Heart right ventricle (tissue), 16 donors: ENCODE measurements at regions not wholly inside any gene's neighbourhood (a gene's known extent, or its start where the extent isn't known, plus 50 kb on each side); places are given as distances from the start of the nearest gene placed in this dataset.

ENCODE experiments used
- ATAC-seq, 8 donors: fragments of 200-7000 bp; cut with Tn5 transposase; one replicate each; pipeline ENCODE4 v1.9.1; 2020; ENCODE audit warnings: mild to moderate bottlenecking in 8 of 8, moderate library complexity in 8 of 8, moderate number of reproducible peaks in 1 of 8
- DNase-seq, 2 donors: peaks; one replicate each; pipeline ENCODE4 v3.0.0-alpha.2; 2020
- H3K27ac ChIP-seq, 10 donors: fragments of 200-600 bp; sonication (generic) in 2 of 10; one replicate each; pipeline versions ENCODE4 v1.5.0 to v1.8.0; 2020 to 2022; ENCODE audit warnings: mild to moderate bottlenecking in 3 of 10
- H3K27me3 ChIP-seq, 7 donors: fragments of 200-600 bp; one replicate each; pipeline ENCODE4 v1.8.0; 2021 to 2022; ENCODE audit warnings: mild to moderate bottlenecking in 2 of 7
- H3K36me3 ChIP-seq, 9 donors: fragments of 200-600 bp; sonication (generic) in 1 of 9; one replicate each; pipeline versions ENCODE4 v1.5.0 to v1.8.0; 2020 to 2022; ENCODE audit warnings: mild to moderate bottlenecking in 2 of 9
- H3K4me1 ChIP-seq, 9 donors: fragments of 200-600 bp; sonication (generic) in 1 of 9; one replicate each; pipeline versions ENCODE4 v1.5.0 to v1.8.0; 2020 to 2022; ENCODE audit warnings: mild to moderate bottlenecking in 4 of 9
- H3K4me3 ChIP-seq, 10 donors: fragments of 200-600 bp; sonication (generic) in 2 of 10; one replicate each; pipeline versions ENCODE4 v1.5.0 to v1.8.0; 2020 to 2022; ENCODE audit warnings: mild to moderate bottlenecking in 7 of 10, moderate library complexity in 2 of 10
- H3K9me3 ChIP-seq, 11 donors: fragments of 200-600 bp in 10 of 11; sonication (generic) in 2 of 11; one replicate each; pipeline versions ENCODE4 v1.5.0 to v1.8.0; 2013 to 2022; ENCODE audit warnings: mild to moderate bottlenecking in 2 of 11, control low read depth in 1 of 11, moderate library complexity in 1 of 11
- CTCF ChIP-seq, 9 donors: fragments of 200-600 bp; sonication (generic) in 2 of 9; IDR thresholded peaks; one replicate each; pipeline versions ENCODE4 v1.5.0 to v1.8.0; 2021 to 2022; ENCODE audit warnings: antibody characterized with exemption in 9 of 9, mild to moderate bottlenecking in 5 of 9, moderate library complexity in 1 of 9
- WGBS, 2 donors: extraction: QIAGEN DNeasy Blood & Tissue Kit; methylation state at CpG; one replicate each; pipeline ENCODE4 v1.1.7; 2013; ENCODE audit warnings: inconsistent platforms in 1 of 2; 5-methylcytosine and 5-hydroxymethylcytosine counted together
- intact Hi-C, 10 donors: fragments of 100-400 bp; cut with DNase I; formaldehyde crosslinking; loops; one replicate each; pipeline versions ENCODE4 v1.11.1 to v1.14.2; 2022
- donor health status: Arrhythmogenic right ventricular cardiomyopathy.
- donor health status: ischemic (EF 13 %, LVEDD 7.1; RV severe dilation, severe dysfunction).
- donor health status: healthy with polysubstance abuse.
- donor health status: DM: no; HTN: yes; CAD: no.
- donor health status: DM: no; HTN: no; CAD: no.
- donor health status: ischemic (EF 25% LVEDD 6.9; RV normal size, moderate dysfunction).
- donor health status: ischemic (EF 25% LVEDD 5.7; RV mildly dilated, moderate dysfunction).
- donor health status: healthy.
- donor health status: DM: yes; HTN: yes; CAD: no.
- donor health status: Ischemic cardiomyopathy.
- donor health status: ischemic (EF 35%, LVEDD 5.7; RV mildly dilated, moderate dysfunction).
- donor health status: nonischemic (EF 11% LVEDD 7.7; RV severe dilation, severe dysfunction).
- donor health status: DM: yes; HTN: yes; CAD: no.
- donor health status: PGD.
- donor health status: ischemic (EF 29% LVEDD 5.4; RV normal size, mild dysfunction).
- donor health status: nonischemic (EF 23%, LVEDD 6.1; RV moderate dilation, normal function).

- ATAC-seq (no peak), DNase-seq (no peak)
- no peaks in the 10 kb centered on the region for H3K9me3 ChIP-seq
- no peak overlapping the region for H3K4me3 ChIP-seq
- no peaks in the 10 kb centered on the region for H3K36me3 ChIP-seq
- H3K27me3 ChIP-seq = no peaks in the 10 kb centered on the region
- no peak overlapping the region for H3K27ac ChIP-seq
- no peak for TF ChIP-seq CTCF (IDR thresholded peaks at IDR 0.05)
- WGBS, 2 donors = 96 to 98% methylated on average over 1 of the region's 1 CpG
- H3K4me1 ChIP-seq = no peaks in the 10 kb centered on the region
- intact Hi-C loops = no loop called here
Measured at GRCh38 chr12:77553976-77554619, 276.6 kb upstream of the NAV3 start.

DNA sequence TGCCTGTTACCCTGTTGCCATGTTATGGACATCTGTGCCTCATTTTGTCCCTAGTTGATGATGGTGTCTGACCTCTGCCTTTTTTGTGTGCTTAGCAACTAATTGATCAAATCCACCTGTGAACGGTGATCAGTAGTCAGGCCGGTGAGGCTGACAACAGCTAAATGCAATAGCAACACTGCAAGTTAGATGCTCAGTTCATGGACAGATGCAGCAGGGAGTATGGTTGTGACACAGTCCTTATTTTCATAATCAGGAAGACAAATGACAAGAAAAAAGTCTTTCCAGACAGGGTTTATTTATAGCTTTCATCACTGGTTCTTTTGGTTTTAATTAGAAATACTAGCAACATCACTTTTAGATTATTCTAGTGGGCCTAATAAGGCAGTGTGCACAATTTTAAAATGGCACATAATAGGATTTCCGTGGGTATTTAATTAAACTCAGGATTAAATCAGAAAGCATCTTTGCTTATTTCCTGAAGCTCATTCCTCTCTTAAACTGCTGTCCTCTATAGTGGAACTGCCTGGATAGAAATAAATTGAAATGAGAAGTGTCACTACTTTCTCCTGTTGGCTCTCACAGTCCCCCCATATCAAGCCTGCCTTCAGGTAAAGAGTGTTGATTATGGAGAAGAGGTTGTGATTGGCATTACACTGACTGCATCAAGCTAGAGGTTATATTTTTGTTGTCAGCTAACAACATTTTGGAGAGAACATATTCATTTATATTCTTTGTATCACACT, 281.1 kb upstream of the NAV3 start:
- DNase-seq (no peak), ATAC-seq (no peak)
- WGBS, 2 donors = 85 to 91% methylated on average over 3 of the region's 3 CpGs
- no peaks in the 10 kb centered on the region for H3K4me1 ChIP-seq
- no peak overlapping the region for H3K4me3 ChIP-seq
- no peak for TF ChIP-seq CTCF (IDR thresholded peaks at IDR 0.05)
- H3K36me3 ChIP-seq = no peaks in the 10 kb centered on the region
- H3K9me3 ChIP-seq = peaks cover 0 to 3% (median 0%) of the 10 kb centered on the region in 11 donors
- no peak overlapping the region for H3K27ac ChIP-seq
- H3K27me3 ChIP-seq = no peaks in the 10 kb centered on the region
- intact Hi-C loops = no loop called here

- H3K9me3 ChIP-seq = peaks cover 0 to 7% (median 0%) of the 10 kb centered on the region in 11 donors
- intact Hi-C loops = no loop called here
- no peaks in the 10 kb centered on the region for H3K27me3 ChIP-seq
- no peak for DNase-seq
- H3K4me1 ChIP-seq = no peaks in the 10 kb centered on the region
- no peak for ATAC-seq
- H3K27ac ChIP-seq = no peak overlapping the region
- H3K36me3 ChIP-seq = no peaks in the 10 kb centered on the region
- 88 to 93% methylated on average over 1 of the region's 1 CpG for WGBS, 2 donors
- H3K4me3 ChIP-seq = no peak overlapping the region
- no peak for TF ChIP-seq CTCF (IDR thresholded peaks at IDR 0.05)
Measured at GRCh38 chr12:77548797-77549196, 281.9 kb upstream of the NAV3 start.

DNA sequence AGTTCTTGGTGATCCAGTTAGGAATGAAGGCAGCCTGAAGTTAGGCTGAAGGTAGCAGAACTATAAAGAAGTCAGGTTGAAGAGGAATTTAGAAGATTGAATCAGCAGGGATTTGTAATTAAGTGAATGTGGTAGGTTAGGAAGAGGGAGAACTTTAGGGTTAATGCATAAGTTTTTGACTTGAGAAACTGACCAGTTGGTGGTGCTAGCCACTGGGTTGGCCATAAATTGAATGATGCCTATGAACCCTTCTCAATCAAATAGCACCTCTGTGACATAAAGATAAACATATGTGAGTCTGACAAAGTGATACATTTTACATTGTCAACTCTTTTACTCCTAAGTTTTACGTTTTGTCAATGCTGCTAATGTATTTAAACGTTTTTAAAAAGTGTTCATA, 290.6 kb upstream of the NAV3 start:
- peaks cover 0 to 7% (median 0%) of the 10 kb centered on the region in 11 donors for H3K9me3 ChIP-seq
- H3K4me1 ChIP-seq = no peaks in the 10 kb centered on the region
- H3K27ac ChIP-seq = no peak overlapping the region
- DNase-seq (no peak), ATAC-seq (no peak)
- TF ChIP-seq CTCF (IDR thresholded peaks at IDR 0.05) = no peak
- WGBS, 2 donors = 61 to 67% methylated on average over 2 of the region's 2 CpGs
- no peaks in the 10 kb centered on the region for H3K36me3 ChIP-seq
- H3K4me3 ChIP-seq = no peak overlapping the region
- no peaks in the 10 kb centered on the region for H3K27me3 ChIP-seq
- intact Hi-C loops = no loop called here
